H1 (cell line): ENCODE measurements at regions not wholly inside any gene's neighbourhood (a gene's known extent, or its start where the extent isn't known, plus 50 kb on each side); places are given as distances from the start of the nearest gene placed in this dataset.

Experiments
- CTCF ChIA-PET: fragments of 300-600 bp; sonication (Branson Sonifier 250); formaldehyde crosslinking; loops from one replicate; lab custom pipeline; 2021; ENCODE audit not compliant: partially characterized antibody; lab: Charles Lee
- POLR2A ChIA-PET: fragments of 300-600 bp; sonication (Branson Sonifier 250); formaldehyde crosslinking; loops from one replicate; lab custom pipeline; 2021; ENCODE audit warnings: inconsistent platforms; ENCODE audit not compliant: partially characterized antibody; lab: Charles Lee
- DNase-seq, 2 experiments: peaks; one replicate each; pipeline versions ENCODE4 v3.0.0 to v3.0.0-alpha.2; 2010 to 2022; ENCODE audit warnings: low spot score in 2 of 2, low read depth in 1 of 2, mixed read lengths in 1 of 2
- FAIRE-seq: peaks from 2 replicates; lab custom pipeline; 2011; peaks lifted over from hg19 to GRCh38; lab: Jason Lieb, UNC
- H2AFZ ChIP-seq: 2 replicates; pipeline ENCODE4 v1.8.1; 2012; ENCODE audit warnings: low read length, inconsistent platforms
- H2AK5ac ChIP-seq: 2 replicates; pipeline ENCODE4 v1.6.1; 2013; ENCODE audit warnings: low read depth, low read length
- H2BK120ac ChIP-seq: replicated peaks from 2 replicates; pipeline ENCODE3; 2013; ENCODE audit warnings: low read depth, low read length, inconsistent platforms
- H2BK12ac ChIP-seq: 2 replicates; pipeline ENCODE4 v1.6.1; 2013; ENCODE audit warnings: low read depth, low read length
- H2BK15ac ChIP-seq: 2 replicates; pipeline ENCODE4 v1.6.1; 2013; ENCODE audit warnings: low read length
- H2BK20ac ChIP-seq: 2 replicates; pipeline ENCODE4 v1.6.1; 2013; ENCODE audit warnings: low read length
- H2BK5ac ChIP-seq: 2 replicates; pipeline ENCODE4 v1.6.1; 2013; ENCODE audit warnings: low read depth, low read length
- H3K14ac ChIP-seq: 2 replicates; pipeline ENCODE4 v1.6.1; 2013; ENCODE audit warnings: inconsistent platforms; ENCODE audit not compliant: insufficient read length
- H3K18ac ChIP-seq: 2 replicates; pipeline ENCODE4 v1.6.1; 2013; ENCODE audit warnings: low read length; ENCODE audit errors: extremely low read depth
- H3K23ac ChIP-seq: 2 replicates; pipeline ENCODE4 v1.6.1; 2013; ENCODE audit warnings: inconsistent platforms; ENCODE audit not compliant: insufficient read length
- H3K23me2 ChIP-seq: 2 replicates; pipeline ENCODE4 v1.6.1; 2013; ENCODE audit warnings: low read depth, low read length
- H3K27ac ChIP-seq: 2 replicates; pipeline ENCODE4 v1.6.1; 2011; ENCODE audit warnings: low read depth, low read length, inconsistent platforms
- H3K27me3 ChIP-seq, 4 experiments: replicated peaks in 1 of 4; 1 replicate in 1 of 4; 2 replicates in 3 of 4; pipeline versions ENCODE4 v1.6.1 to v1.8.1; 2011 to 2013; ENCODE audit warnings: low read length in 3 of 4, mild to moderate bottlenecking in 3 of 4, inconsistent platforms in 2 of 4, mixed read lengths in 2 of 4, moderate library complexity in 1 of 4; ENCODE audit not compliant: control insufficient read depth in 3 of 4, insufficient read depth in 3 of 4; ENCODE audit errors: extremely low read depth in 1 of 4
- H3K36me3 ChIP-seq, 4 experiments: 2 replicates each; pipeline versions ENCODE4 v1.6.1 to v1.8.1; 2011 to 2013; ENCODE audit warnings: mild to moderate bottlenecking in 4 of 4, low read length in 3 of 4, moderate library complexity in 2 of 4, control low read depth in 1 of 4, inconsistent platforms in 1 of 4; ENCODE audit not compliant: insufficient read depth in 4 of 4, control insufficient read depth in 2 of 4
- H3K4ac ChIP-seq: replicated peaks from 2 replicates; pipeline ENCODE3; 2013; ENCODE audit warnings: low read length, low read depth, mixed read lengths, inconsistent platforms; ENCODE audit not compliant: insufficient read length
- H3K4me1 ChIP-seq, 4 experiments: replicated peaks in 1 of 4; 1 replicate in 1 of 4; 2 replicates in 3 of 4; pipeline versions ENCODE4 v1.6.1 to v1.8.1; 2011 to 2013; ENCODE audit warnings: low read length in 3 of 4, inconsistent platforms in 2 of 4, mixed read lengths in 1 of 4; ENCODE audit not compliant: insufficient read depth in 4 of 4, control insufficient read depth in 3 of 4
- H3K4me2 ChIP-seq, 2 experiments: 2 replicates each; pipeline versions ENCODE4 v1.6.1 to v1.8.1; 2011 to 2013; ENCODE audit warnings: low read depth in 2 of 2, low read length in 2 of 2, control low read depth in 1 of 2, inconsistent platforms in 1 of 2, mild to moderate bottlenecking in 1 of 2; ENCODE audit not compliant: insufficient read depth in 1 of 2
- H3K4me3 ChIP-seq, 4 experiments: fragments of 200-600, 300-600 bp in 1 of 4; sonication (generic), shearing (Covaris generic), sonication (Bioruptor Twin) in 1 of 4; 2 replicates each; pipeline versions ENCODE4 v1.5.1 to v1.8.1; 2011 to 2016; ENCODE audit warnings: low read length in 4 of 4, low read depth in 3 of 4, control low read depth in 2 of 4, inconsistent platforms in 2 of 4, mild to moderate bottlenecking in 2 of 4, mixed read lengths in 1 of 4, moderate library complexity in 1 of 4; ENCODE audit not compliant: insufficient read depth in 2 of 4; ENCODE audit errors: extremely low read depth in 1 of 4
- H3K56ac ChIP-seq: replicated peaks from 2 replicates; pipeline ENCODE3; 2013; ENCODE audit warnings: low read depth, mild to moderate bottlenecking, mixed read lengths, low read length, inconsistent platforms; ENCODE audit not compliant: insufficient read length
- H3K79me1 ChIP-seq: 2 replicates; pipeline ENCODE4 v1.6.1; 2013; ENCODE audit warnings: low read depth, low read length, control low read depth
- H3K79me2 ChIP-seq, 2 experiments: 2 replicates each; pipeline versions ENCODE4 v1.6.1 to v1.8.1; 2012 to 2013; ENCODE audit warnings: low read length in 2 of 2, mild to moderate bottlenecking in 2 of 2, inconsistent platforms in 1 of 2; ENCODE audit not compliant: insufficient read depth in 2 of 2, control insufficient read depth in 1 of 2
- H3K9ac ChIP-seq, 4 experiments: replicated peaks in 1 of 4; 1 replicate in 1 of 4; 2 replicates in 3 of 4; pipeline versions ENCODE4 v1.6.1 to v1.8.1; 2011 to 2013; ENCODE audit warnings: low read depth in 3 of 4, low read length in 3 of 4, control low read depth in 2 of 4, mild to moderate bottlenecking in 2 of 4, moderate library complexity in 2 of 4, inconsistent platforms in 1 of 4; ENCODE audit errors: extremely low read depth in 1 of 4
- H3K9me3 ChIP-seq, 2 experiments: 2 replicates each; pipeline versions ENCODE4 v1.6.1 to v1.8.1; 2012 to 2013; ENCODE audit warnings: mild to moderate bottlenecking in 2 of 2, moderate library complexity in 2 of 2, control low read depth in 1 of 2, inconsistent platforms in 1 of 2, low read depth in 1 of 2, low read length in 1 of 2, mixed read lengths in 1 of 2; ENCODE audit not compliant: insufficient read depth in 2 of 2
- H4K20me1 ChIP-seq, 2 experiments: replicated peaks in 1 of 2; 2 replicates each; pipeline versions ENCODE3 to v1.8.1; 2011 to 2013; ENCODE audit warnings: inconsistent platforms in 2 of 2, low read length in 2 of 2, mild to moderate bottlenecking in 1 of 2; ENCODE audit not compliant: insufficient read depth in 2 of 2, control insufficient read depth in 1 of 2
- H4K5ac ChIP-seq: 2 replicates; pipeline ENCODE4 v1.6.1; 2013; ENCODE audit warnings: low read length, low read depth, mixed read lengths, inconsistent platforms; ENCODE audit not compliant: insufficient read length
- H4K8ac ChIP-seq: 2 replicates; pipeline ENCODE4 v1.8.0; 2013; ENCODE audit warnings: mild to moderate bottlenecking, moderate library complexity, low read length, inconsistent platforms; ENCODE audit not compliant: insufficient read depth; ENCODE audit errors: extremely low read depth
- H4K91ac ChIP-seq: replicated peaks from 2 replicates; pipeline ENCODE3; 2013; ENCODE audit warnings: low read length, mixed read lengths, inconsistent platforms; ENCODE audit not compliant: insufficient read length
- CTCF ChIP-seq, 3 experiments: IDR thresholded peaks; 1 replicate in 2 of 3; 2 replicates in 1 of 3; pipeline versions ENCODE4 v1.5.1 to v1.6.1; 2011; ENCODE audit warnings: low read length in 3 of 3, mild to moderate bottlenecking in 3 of 3, inconsistent platforms in 2 of 3, low read depth in 1 of 3, moderate library complexity in 1 of 3; ENCODE audit not compliant: insufficient read depth in 1 of 3; ENCODE audit errors: control extremely low read depth in 1 of 3
- RNF2 ChIP-seq: fragments of 200-900, 300-1000 bp; sonication (generic); IDR thresholded peaks from 2 replicates; pipeline ENCODE4 v1.7.1; 2016; ENCODE audit warnings: borderline replicate concordance, low read depth, mild to moderate bottlenecking, antibody characterized with exemption, low read length; ENCODE audit not compliant: poor library complexity, severe bottlenecking; ENCODE audit errors: missing control alignments
- USF2 ChIP-seq: IDR thresholded peaks from 2 replicates; pipeline ENCODE4 v1.6.1; 2011; ENCODE audit warnings: low read length, improper control_type of control experiment
- ZNF274 ChIP-seq: IDR thresholded peaks from 2 replicates; pipeline ENCODE4 v1.7.0; 2012; ENCODE audit warnings: low read length, borderline replicate concordance; ENCODE audit errors: extremely low read depth
- WGBS, 2 experiments: shearing (Covaris generic) in 1 of 2; methylation state at CpG; one replicate each; pipeline versions ENCODE4 v1.1.6 to v1.1.7; 2013 to 2015; ENCODE audit warnings: low lambda C conversion rate in 2 of 2, mixed read lengths in 2 of 2, inconsistent platforms in 1 of 2, low coverage in 1 of 2, missing lambda C conversion rate in 1 of 2; ENCODE audit not compliant: insufficient replicate concordance in 2 of 2, insufficient coverage in 1 of 2, insufficient read length in 1 of 2; ENCODE audit errors: extremely low coverage in 1 of 2, missing lambda C conversion rate in 1 of 2; 5-methylcytosine and 5-hydroxymethylcytosine counted together

- POLR2A ChIA-PET = interaction anchor here (0.8 kb wide), 1 partner anchor 42 kb away, joined by 3 read pairs; no protein-coding TSS in a partner anchor
- H3K4me1 ChIP-seq = no peaks in the 10 kb centered on the region
- no peaks in the 10 kb centered on the region for H3K79me1 ChIP-seq
- H3K18ac ChIP-seq = no peak overlapping the region
- H2BK20ac ChIP-seq = no peak overlapping the region
- H4K5ac ChIP-seq = no peak overlapping the region
- H2AK5ac ChIP-seq = no peak overlapping the region
- H4K91ac ChIP-seq = no peak overlapping the region
- no peak overlapping the region for H3K27ac ChIP-seq
- H3K9me3 ChIP-seq = no peaks in the 10 kb centered on the region
- H2BK5ac ChIP-seq = no peak overlapping the region
- no peak for FAIRE-seq
- H3K14ac ChIP-seq = no peak overlapping the region
- no peak overlapping the region for H3K4ac ChIP-seq
- no peaks in the 10 kb centered on the region for H3K23me2 ChIP-seq
- no peaks in the 10 kb centered on the region for H3K36me3 ChIP-seq
- H3K4me3 ChIP-seq = no peak overlapping the region
- no peak overlapping the region for H3K23ac ChIP-seq
- no peak overlapping the region for H2BK120ac ChIP-seq
- H2BK12ac ChIP-seq = no peak overlapping the region
- H3K56ac ChIP-seq = no peak overlapping the region
- H3K27me3 ChIP-seq = no peaks in the 10 kb centered on the region
- CTCF ChIA-PET = interaction anchor here (0.6 to 7.0 kb wide), 30 partner anchors 9 to 521 kb away, joined by 3 to 45 read pairs (median 4); no protein-coding TSS in a partner anchor
- 83% methylated on average over 9 of the region's 9 CpGs; no CpG with 5 or more reads in 1 of the 2 experiments for WGBS, 2 experiments
- H3K9ac ChIP-seq = no peak overlapping the region
- H3K4me2 ChIP-seq = no peak overlapping the region
- no peak overlapping the region for H2BK15ac ChIP-seq
- no peaks in the 10 kb centered on the region for H4K20me1 ChIP-seq
- no peak overlapping the region for H4K8ac ChIP-seq
- H2AFZ ChIP-seq = peak overlapping the region; percentile 37; the same call in 1 of the 2 replicates
- DNase-seq = no peak
- H3K79me2 ChIP-seq = no peaks in the 10 kb centered on the region
- TF ChIP-seq ZNF274 = no peak
- TF ChIP-seq RNF2 = no peak
- no peak for TF ChIP-seq USF2
- peak; percentile 30 to 71 (median 58) for TF ChIP-seq CTCF (IDR thresholded peaks at IDR 0.05; ENCODE audit: control extremely low read depth in 1 of 3, insufficient read depth in 1 of 3, low read depth in 1 of 3, low read length in 3 of 3)
Observed at GRCh38 chr2:118269408-118270051, 181.3 kb downstream of the INSIG2 start.
